ENCODE measurements at regions not wholly inside any gene's neighbourhood (a gene's known extent, or its start where the extent isn't known, plus 50 kb on each side); places are given as distances from the start of the nearest gene placed in this dataset.

- TF ChIP-seq ATF2 (IDR thresholded peaks at IDR 0.05; ENCODE audit: low read length), result no peak
- TF ChIP-seq CHD2 (IDR thresholded peaks at IDR 0.05; ENCODE audit: low read length), result no peak
- TF ChIP-seq HDAC6 (IDR thresholded peaks at IDR 0.05; ENCODE audit: low read depth, low read length), result no peak
- TF ChIP-seq NANOG (IDR thresholded peaks at IDR 0.05; ENCODE audit: insufficient read depth, low read depth, low read length, poor library complexity, severe bottlenecking), result no peak
- no peak for TF ChIP-seq RNF2 (IDR thresholded peaks at IDR 0.05; ENCODE audit: borderline replicate concordance, low read depth, low read length, missing control alignments, poor library complexity, severe bottlenecking)
- no peak for TF ChIP-seq MAFK (IDR thresholded peaks at IDR 0.05; ENCODE audit: low read depth, low read length)
Observed at GRCh38 chr7:68173513-68173912, 1176.9 kb downstream of the TYW1 start (continued).

Measured in H1 (cell line).